WERI-Rb-1 (cell line): ENCODE measurements at regions not wholly inside any gene's neighbourhood (a gene's known extent, or its start where the extent isn't known, plus 50 kb on each side); places are given as distances from the start of the nearest gene placed in this dataset.
A peak's percentile ranks its signal among the peaks of the same experiment; 100 is the strongest.

Experiments used
- DNase-seq: peaks from one replicate; pipeline ENCODE4 v3.0.0-alpha.2; 2020
- H3K27ac ChIP-seq: fragments of 250-450 bp; sonication (Bioruptor Pico); 2 replicates; pipeline ENCODE4 v1.5.1; 2020; ENCODE audit warnings: mild to moderate bottlenecking, moderate library complexity
- H3K27me3 ChIP-seq: fragments of 250-450 bp; sonication (Bioruptor Pico); 2 replicates; pipeline ENCODE4 v1.5.1; 2021; ENCODE audit warnings: mild to moderate bottlenecking, low read depth, moderate library complexity; ENCODE audit not compliant: insufficient read depth, severe bottlenecking
- H3K36me3 ChIP-seq: fragments of 250-450 bp; sonication (Bioruptor Pico); 2 replicates; pipeline ENCODE4 v1.5.1; 2020; ENCODE audit warnings: mild to moderate bottlenecking, moderate library complexity
- H3K4me3 ChIP-seq: 2 replicates; pipeline ENCODE4 v1.5.1; 2011; ENCODE audit warnings: low read depth, mild to moderate bottlenecking, control low read depth, low read length
- H3K9me3 ChIP-seq: fragments of 250-450 bp; sonication (Bioruptor Pico); 2 replicates; pipeline ENCODE4 v1.5.1; 2021; ENCODE audit warnings: mild to moderate bottlenecking, moderate library complexity; ENCODE audit not compliant: severe bottlenecking
- TF ChIP-seq, protein P1 (sequence below): IDR thresholded peaks from 2 replicates; pipeline ENCODE4 v1.5.1; 2011; ENCODE audit warnings: low read depth, mild to moderate bottlenecking, control low read depth, inconsistent platforms, low read length

DNA sequence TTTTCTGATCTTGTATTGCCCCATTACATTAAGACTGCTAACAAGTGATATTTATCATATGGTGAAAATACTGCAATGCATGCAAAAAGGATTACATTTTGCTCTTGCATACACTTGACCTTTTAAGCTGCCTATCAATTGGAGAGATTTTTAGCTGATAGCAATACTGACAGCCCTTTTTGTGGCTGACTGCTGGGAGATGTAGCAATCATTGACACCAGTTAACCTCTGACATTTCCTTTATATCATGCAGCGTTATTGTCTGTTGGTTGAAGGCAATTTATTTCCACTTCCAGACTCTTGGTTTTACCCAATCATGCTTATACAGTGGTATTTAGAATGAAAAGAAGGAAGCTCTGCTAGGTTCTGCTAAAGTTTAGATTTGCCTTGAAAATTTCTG lies 364.0 kb downstream of the LMO7 start:
- Histone ChIP-seq H3K27ac (no peak overlapping the region), H3K4me3 (no peak overlapping the region), H3K27me3 (no peaks in the 10 kb centered on the region), H3K36me3 (no peaks in the 10 kb centered on the region), H3K9me3 (no peaks in the 10 kb centered on the region)
- no peak for DNase-seq
- TF ChIP-seq, protein P1, sequence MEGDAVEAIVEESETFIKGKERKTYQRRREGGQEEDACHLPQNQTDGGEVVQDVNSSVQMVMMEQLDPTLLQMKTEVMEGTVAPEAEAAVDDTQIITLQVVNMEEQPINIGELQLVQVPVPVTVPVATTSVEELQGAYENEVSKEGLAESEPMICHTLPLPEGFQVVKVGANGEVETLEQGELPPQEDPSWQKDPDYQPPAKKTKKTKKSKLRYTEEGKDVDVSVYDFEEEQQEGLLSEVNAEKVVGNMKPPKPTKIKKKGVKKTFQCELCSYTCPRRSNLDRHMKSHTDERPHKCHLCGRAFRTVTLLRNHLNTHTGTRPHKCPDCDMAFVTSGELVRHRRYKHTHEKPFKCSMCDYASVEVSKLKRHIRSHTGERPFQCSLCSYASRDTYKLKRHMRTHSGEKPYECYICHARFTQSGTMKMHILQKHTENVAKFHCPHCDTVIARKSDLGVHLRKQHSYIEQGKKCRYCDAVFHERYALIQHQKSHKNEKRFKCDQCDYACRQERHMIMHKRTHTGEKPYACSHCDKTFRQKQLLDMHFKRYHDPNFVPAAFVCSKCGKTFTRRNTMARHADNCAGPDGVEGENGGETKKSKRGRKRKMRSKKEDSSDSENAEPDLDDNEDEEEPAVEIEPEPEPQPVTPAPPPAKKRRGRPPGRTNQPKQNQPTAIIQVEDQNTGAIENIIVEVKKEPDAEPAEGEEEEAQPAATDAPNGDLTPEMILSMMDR, result no peak

- H3K9me3 ChIP-seq, result no peaks in the 10 kb centered on the region
- no peak overlapping the region for H3K4me3 ChIP-seq
- no peaks in the 10 kb centered on the region for H3K27me3 ChIP-seq
- no peak for DNase-seq
- H3K36me3 ChIP-seq, result no peaks in the 10 kb centered on the region
- TF ChIP-seq, protein P1, result no peak
- no peak overlapping the region for H3K27ac ChIP-seq
Measured at GRCh38 chr13:75996582-75996981, 360.5 kb downstream of the LMO7 start.

DNA sequence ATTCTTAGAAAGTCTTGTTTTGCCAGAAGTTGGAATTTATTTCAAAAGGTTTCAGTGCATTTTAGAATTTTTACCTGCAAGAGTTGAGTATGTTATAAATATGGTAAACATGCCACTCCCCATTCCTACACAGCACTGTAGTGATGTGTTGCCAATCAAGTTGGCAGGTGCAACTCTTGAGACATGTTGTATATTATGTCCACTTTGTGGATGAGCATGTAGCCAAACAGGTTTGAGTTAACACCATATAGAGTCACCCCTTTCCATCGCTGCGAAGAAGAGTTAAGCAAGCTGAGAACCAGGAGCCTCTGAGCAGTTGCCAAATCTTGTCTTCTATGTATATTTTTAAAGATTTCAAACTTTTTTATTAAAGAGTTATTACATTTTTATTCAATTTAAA lies 359.8 kb downstream of the LMO7 start:
- Histone ChIP-seq H3K36me3 (no peaks in the 10 kb centered on the region), H3K27me3 (no peaks in the 10 kb centered on the region), H3K9me3 (no peaks in the 10 kb centered on the region), H3K27ac (no peak overlapping the region), H3K4me3 (no peak overlapping the region)
- no peak for DNase-seq
- TF ChIP-seq, protein P1, result no peak

GRCh38 chr13:75993823-75994222 lies 357.7 kb downstream of the LMO7 start:
- H3K4me3 ChIP-seq, result no peak overlapping the region
- no peaks in the 10 kb centered on the region for H3K9me3 ChIP-seq
- TF ChIP-seq, protein P1, result no peak
- no peak for DNase-seq
- H3K36me3 ChIP-seq, result no peaks in the 10 kb centered on the region
- no peaks in the 10 kb centered on the region for H3K27me3 ChIP-seq
- no peak overlapping the region for H3K27ac ChIP-seq

DNA sequence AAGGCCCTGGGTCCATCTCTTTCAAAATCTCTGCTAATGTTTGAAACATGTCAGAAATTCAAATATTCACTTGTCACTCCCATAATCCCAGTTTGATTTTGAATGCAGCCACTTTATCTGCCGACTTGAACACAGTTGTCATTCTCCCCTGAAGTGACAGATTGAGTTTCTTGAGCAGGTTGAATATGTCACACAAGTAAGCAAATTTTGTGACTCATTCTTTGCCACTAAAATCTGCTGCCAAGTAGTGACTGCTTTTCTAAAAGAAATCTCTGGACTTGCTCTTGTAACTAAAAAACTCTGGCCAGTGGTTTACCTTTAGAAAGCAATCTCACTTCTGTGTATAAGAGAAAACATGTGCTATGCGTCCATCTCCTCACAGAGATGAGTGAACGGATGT lies 357.1 kb downstream of the LMO7 start:
- Histone ChIP-seq H3K4me3 (no peak overlapping the region), H3K9me3 (no peaks in the 10 kb centered on the region), H3K27ac (no peak overlapping the region), H3K36me3 (no peaks in the 10 kb centered on the region), H3K27me3 (no peaks in the 10 kb centered on the region)
- TF ChIP-seq, protein P1, result no peak
- DNase-seq, result no peak

DNA sequence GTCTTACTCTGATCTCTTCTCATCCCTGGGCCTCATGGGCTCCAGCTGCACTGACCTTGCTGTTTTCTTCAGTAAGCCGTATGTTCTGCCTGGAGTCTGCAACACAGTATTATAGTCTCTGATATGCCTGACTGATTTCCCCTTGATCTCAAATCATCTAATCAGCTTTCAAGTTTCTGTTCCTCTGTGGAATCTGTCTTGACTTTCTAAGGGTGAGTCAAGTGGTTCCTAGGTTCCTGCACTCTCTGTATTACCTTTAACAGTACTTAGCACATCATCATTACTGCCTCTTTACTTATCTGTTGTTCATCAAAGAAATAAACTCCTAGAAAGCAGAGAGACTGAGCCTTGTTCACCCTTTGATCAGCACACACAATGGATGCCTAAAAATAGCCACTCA lies 350.7 kb downstream of the LMO7 start:
- TF ChIP-seq, protein P1, result no peak
- DNase-seq, result peak; percentile 33
- Histone ChIP-seq H3K27ac (no peak overlapping the region), H3K27me3 (no peaks in the 10 kb centered on the region), H3K4me3 (no peak overlapping the region), H3K9me3 (no peaks in the 10 kb centered on the region), H3K36me3 (no peaks in the 10 kb centered on the region)
